Urothelium cell line (cell line): ENCODE measurements at regions not wholly inside any gene's neighbourhood (a gene's known extent, or its start where the extent isn't known, plus 50 kb on each side); places are given as distances from the start of the nearest gene placed in this dataset.
A peak's percentile ranks its signal among the peaks of the same experiment; 100 is the strongest.
"Not testable (repeated sequence)": the region's sequence is repeated elsewhere in the genome, so short reads cannot be mapped to it uniquely, and the experiment has no call there.

Source experiments
- DNase-seq: peaks from one replicate; pipeline ENCODE4 v3.0.0; 2011; ENCODE audit warnings: low spot score, mixed read lengths
- FAIRE-seq: peaks from 2 replicates; lab custom pipeline; 2011; peaks lifted over from hg19 to GRCh38; lab: Jason Lieb, UNC

GRCh38 chr11:37503411-37504059 is 905.5 kb upstream of the RAG2 start:
- DNase-seq (no peak), FAIRE-seq (no peak)

DNA sequence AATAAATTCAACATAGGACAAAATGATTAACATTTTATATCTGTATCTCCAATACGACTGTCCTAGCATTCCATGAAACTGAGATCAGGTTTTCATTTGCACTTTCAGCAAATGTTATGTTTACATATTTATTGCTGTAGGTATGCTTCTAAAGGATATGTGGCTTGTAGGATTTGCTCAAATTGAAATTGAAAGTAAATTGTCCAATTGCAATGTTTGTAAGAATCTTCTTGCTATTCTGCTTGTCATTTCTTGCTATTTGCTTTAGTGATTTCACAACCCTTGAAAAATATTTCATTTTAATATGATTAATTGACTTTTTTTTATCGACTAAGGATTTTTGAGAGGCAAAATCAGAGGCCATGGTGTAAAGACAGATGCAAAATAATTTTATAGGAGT is 904.2 kb upstream of the RAG2 start:
- FAIRE-seq (no peak), DNase-seq (no peak)

GRCh38 chr11:37500425-37500824 is 902.4 kb upstream of the RAG2 start:
- DNase-seq: no peak
- no peak for FAIRE-seq

DNA sequence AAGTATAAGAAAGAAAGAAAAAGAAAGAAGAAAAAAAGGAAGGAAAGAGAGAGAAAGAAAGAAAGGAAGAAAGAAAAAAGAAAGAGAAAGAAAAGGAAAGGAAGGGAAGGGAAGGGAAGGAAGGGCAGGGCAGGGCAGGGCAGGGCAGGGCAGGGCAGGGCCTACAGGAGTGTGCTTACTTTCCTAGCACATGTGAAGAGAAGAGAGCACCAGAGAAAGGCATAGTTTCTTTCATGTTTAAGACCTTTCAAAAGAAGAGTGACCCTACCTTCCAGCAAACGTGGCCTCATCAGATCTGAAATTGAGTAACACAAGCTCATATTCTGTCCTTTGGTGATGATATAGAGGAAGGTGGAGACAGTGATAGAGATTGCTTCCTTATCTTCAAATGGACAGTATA is 899.3 kb upstream of the RAG2 start:
- FAIRE-seq (no peak), DNase-seq (no peak)

GRCh38 chr11:37496201-37496600 is 898.2 kb upstream of the RAG2 start:
- FAIRE-seq: no peak

GRCh38 chr11:37484298-37484697 is 886.3 kb upstream of the RAG2 start:
- FAIRE-seq: no peak
- no peak for DNase-seq

More at GRCh38 chr11:37496201-37496600, 898.2 kb upstream of the RAG2 start:
- DNase-seq: no peak

GRCh38 chr11:37483761-37484160 is 885.7 kb upstream of the RAG2 start:
- no peak for DNase-seq
- FAIRE-seq: no peak

DNA sequence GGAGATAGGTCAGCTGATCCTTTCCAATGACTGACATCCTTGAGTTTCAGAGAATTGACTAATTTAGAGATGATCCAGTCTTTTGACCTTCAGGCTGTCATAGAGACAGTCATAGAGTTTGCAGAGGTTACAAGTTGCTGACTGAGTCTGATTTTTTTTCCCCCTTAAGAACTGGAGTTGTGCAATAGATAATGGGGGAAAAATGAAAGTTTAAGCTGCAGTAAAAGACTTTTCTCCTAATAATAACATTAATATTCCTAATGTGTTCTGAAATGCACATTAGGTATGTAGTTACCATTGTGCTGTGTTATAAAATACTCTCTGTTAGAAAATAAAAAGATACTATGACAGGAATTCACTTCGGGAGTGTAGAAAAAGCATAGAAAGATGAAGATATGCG is 876.9 kb upstream of the RAG2 start:
- DNase-seq: no peak
- no peak for FAIRE-seq

DNA sequence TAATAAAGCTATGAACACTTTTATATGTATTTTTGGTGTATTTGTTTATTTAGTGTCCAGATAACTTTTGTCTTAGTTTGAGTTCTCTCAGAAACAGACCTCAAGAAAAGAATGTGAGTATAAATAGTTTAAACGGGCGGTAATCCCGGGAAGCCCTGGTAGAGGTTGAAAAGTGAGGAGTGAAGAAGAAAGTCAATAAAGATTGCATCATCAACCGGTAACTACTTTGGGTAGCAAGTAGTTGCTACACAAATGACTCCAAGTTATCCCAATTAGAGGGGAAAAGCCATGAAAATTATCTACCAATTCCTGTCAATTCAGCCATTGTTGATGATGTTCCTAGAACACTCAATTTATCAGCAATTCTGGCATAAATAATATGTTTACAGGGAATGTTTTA is 870.3 kb upstream of the RAG2 start:
- no peak for DNase-seq
- no peak for FAIRE-seq

DNA sequence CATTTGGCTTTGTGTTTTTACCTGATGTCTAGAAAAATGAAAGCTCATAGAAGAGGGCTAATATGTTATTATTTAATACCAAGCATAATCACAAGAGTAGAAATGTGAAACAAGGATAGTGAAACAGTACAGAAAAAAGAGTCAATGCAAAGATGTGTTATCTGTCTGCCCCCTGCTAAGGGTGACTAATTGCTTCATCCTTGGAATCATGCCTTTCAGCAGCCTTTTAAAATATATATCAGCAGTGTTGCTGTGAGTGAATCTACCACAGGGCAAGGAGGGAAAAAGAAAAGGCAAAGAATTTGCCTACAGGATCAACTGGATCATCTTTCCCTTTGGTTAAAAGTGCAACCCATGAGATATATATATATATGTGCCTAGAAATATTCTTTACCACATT is 867.2 kb upstream of the RAG2 start:
- FAIRE-seq (no peak), DNase-seq (no peak)

- FAIRE-seq: no peak
Measured at GRCh38 chr11:37459456-37459855, 861.4 kb upstream of the RAG2 start.

GRCh38 chr11:37456746-37457145 is 858.7 kb upstream of the RAG2 start:
- DNase-seq (no peak), FAIRE-seq (no peak)

More at GRCh38 chr11:37459456-37459855, 861.4 kb upstream of the RAG2 start:
- peak; percentile 8 for DNase-seq

GRCh38 chr11:37451903-37452302 is 853.9 kb upstream of the RAG2 start:
- DNase-seq: no peak
- FAIRE-seq: no peak

- DNase-seq (no peak), FAIRE-seq (no peak)
Measured at GRCh38 chr11:37450613-37451012, 852.6 kb upstream of the RAG2 start.

- DNase-seq (peak; percentile 31), FAIRE-seq (no peak)
Measured at GRCh38 chr11:37449146-37449545, 851.1 kb upstream of the RAG2 start.

DNA sequence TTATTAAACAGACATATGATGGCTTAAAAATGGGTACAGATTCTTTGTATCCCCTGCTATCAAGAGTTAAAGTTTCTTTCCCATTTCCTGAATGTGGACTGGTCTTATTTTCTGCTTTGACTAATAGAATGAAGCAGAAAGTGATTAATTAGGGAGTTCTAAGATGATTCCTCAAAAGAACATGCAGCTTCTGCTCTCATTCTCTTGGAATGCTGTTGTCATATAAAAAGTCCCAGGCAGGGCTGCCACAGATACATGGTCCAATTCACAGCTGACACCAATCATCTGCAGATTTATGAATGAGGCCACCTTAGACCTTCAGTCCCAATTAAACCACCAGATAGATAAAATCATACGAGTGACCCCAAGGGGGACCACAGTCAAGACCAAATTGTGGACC is 844.5 kb upstream of the RAG2 start:
- DNase-seq (no peak), FAIRE-seq (no peak)

DNA sequence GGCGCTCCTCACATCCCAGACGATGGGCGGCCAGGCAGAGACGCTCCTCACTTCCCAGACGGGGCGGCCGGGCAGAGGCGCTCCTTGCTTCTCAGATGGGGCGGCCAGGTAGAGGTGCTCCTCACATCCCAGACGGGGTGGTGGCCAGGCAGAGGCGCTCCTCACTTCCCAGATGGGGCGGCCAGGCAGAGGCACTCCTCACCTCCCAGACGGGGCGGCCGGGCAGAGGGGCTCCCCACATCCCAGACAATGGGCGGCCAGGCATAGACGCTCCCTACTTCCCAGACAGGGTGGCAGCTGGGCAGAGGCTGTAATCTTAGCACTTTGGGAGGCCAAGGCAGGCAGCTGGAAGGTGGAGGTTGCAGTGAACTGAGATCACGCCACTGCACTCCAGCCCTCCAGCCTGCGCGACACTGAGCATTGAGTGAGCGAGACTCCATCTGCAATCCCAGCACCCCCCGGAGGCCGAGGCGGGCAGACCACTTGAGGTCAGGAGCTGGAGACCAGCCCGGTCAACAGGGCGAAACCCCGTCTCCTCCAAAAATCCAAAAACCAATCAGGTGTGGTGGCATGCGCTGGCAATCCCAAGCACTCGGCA is 833.7 kb upstream of the RAG2 start:
- not testable (repeated sequence) for DNase-seq, FAIRE-seq

DNA sequence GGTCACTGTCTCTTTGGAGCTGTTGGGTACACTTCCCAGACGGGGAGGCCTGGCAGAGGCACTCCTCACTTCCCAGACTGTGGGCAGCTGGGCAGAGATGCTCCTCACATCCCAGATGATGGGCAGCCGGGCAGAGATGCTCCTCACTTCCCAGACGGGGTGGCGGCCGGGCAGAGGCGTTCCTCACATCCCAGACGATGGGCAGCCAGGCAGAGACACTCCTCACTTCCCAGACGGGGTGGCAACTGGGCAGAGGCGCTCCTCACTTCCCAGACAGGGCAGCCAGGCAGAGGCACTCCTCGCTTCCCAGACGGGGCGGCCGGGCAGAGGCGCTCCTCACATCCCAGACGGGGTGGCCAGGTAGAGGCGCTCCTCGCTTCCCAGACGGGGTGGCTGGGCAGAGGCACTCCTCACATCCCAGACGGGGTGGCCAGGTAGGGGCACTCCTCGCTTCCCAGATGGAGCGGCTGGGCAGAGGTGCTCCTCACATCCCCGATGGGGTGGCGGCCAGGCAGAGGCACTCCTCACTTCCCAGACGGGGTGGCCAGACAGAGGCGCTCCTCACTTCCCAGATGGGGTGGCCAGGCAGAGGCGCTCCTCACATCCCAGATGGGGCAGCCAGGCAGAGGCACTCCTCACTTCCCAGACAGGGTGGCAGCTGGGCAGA is 833.1 kb upstream of the RAG2 start:
- not testable (repeated sequence) for DNase-seq, FAIRE-seq

DNA sequence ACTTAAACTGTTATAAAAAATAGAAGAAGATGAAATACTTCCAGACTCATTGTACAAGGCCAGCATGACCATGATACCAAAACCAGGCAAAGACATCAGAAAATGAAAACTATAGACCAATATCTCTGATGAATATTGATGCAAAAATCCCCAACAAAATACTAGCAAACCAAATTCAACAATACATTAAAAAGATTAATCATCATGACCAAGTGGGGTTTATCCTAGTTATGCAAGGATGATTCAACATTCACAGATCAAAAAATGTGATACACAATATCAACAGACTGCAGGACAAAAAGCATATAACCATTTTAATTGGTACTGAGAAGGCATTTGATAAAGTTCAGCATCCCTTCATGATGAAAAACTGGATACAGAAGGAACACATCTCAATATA is 824.5 kb upstream of the RAG2 start:
- no peak for DNase-seq
- FAIRE-seq: no peak

DNA sequence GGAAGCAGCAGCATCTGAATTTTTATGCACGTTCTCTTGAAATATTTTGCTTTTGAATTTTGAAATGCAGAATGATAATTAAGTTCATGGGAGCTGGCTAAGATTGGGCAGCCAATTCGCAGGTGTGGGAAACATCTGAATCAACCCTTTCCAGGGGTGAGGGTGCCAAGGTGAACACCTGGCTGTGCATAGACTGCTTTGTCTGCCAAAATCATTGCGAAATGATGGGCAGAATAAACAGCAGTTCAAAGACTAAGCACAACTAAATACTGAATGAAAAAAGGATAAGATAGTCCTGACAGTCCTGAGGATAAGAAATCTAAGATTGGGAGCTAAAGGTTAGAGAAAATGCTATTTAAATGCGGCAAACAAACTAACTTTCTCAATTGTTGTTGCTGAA is 813.3 kb upstream of the RAG2 start:
- FAIRE-seq: no peak

GRCh38 chr11:37409124-37409523 is 811.1 kb upstream of the RAG2 start:
- no peak for FAIRE-seq
- no peak for DNase-seq

More for the DNA sequence above, 813.3 kb upstream of the RAG2 start:
- no peak for DNase-seq

DNA sequence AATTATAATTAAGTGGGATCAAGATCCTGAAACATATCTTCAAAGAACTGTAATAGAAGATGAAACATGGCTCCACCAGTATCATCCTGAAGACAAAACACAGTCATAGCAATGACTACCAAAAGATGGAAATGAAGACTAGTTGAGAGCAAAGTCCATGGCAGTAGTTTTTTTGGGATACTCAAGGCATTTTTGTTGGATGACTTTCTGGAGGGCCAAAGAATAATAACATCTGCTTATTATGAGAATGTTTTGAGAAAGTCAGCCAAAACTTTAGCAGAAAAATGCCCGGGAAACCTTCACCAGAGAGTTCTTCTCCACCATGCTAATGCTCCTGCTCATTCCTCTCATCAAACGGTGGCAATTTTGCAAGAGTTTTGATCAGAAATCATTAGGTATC is 809.4 kb upstream of the RAG2 start:
- no peak for DNase-seq
- FAIRE-seq: no peak
